Renal pelvis (tissue), 1 donor: ENCODE measurements at regions not wholly inside any gene's neighbourhood (a gene's known extent, or its start where the extent isn't known, plus 50 kb on each side); places are given as distances from the start of the nearest gene placed in this dataset.

ENCODE experiments used
- DNase-seq: peaks from one replicate; pipeline ENCODE4 v3.0.0-alpha.2; 2013

DNA sequence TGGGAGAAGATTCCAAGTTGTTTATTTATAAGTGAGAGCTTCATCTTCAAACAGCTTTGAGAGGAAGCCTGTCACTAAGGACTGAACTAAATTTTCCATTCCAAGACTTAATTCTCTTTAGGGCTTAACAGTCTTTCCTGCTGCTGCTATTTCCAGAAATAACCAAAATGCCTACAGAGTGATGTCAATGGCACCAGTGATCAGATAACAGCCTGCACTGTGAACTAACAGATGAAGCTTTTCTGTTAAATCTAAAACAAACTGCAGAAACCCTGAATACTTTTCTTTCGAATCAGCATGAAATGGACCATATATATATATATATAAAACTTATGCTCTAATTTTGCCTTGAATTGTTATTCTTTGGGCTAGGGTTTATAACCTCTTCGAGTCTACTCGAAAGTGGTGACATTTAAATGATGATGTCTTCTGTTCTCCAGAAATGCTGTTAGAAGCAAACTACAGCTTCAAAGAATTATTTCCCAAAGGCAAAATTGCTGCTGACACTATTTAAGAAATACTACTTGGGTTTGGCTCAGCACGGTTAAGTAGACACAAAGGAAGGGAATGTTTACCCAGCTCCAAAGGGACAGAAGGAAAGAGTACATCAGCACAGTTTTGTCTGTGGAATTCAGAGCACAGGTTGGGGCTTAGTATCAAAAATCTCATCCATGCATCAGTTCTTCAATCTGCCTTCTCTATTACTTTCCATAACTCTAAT is 238.5 kb upstream of the LRRN1 start:
- DNase-seq = peak; percentile 21

DNA sequence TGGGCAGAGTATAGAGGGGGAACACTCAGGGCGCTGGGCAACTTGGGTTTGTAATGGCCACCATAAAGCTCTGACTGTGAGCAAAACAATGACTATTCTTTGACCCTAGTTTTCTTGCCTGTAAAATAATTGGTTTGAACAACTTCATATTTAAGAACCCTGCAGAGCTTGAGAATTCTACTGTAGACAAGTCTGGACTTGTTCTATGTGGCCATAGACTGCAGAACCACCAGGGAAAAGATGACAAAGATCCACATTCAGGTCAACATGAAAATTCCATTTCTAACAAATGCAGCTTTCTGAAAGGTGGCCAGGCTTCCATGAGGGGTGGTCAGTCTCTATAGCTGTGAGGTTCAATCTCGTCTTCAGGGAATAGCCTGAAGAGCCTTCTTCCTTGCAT is 239.4 kb upstream of the LRRN1 start:
- no peak for DNase-seq

DNA sequence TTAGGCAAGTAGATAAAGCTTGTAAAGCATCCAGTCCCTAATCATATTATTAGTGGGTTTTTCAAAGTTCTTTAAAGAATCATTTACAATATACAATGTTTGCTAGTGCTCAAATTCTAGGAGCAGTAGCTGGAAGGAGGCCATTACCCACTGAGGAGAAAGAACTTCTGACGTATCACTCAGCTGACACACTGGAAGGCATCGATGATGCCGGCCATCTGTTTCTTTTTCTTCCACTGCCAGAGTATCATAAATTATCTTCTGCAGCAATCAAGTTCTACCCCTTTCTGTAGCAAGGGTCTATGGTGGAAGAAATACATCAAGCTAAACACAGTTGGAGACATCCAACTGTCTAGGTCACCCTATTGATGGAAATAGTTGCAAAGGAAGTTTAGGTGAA is 243.2 kb upstream of the LRRN1 start:
- no peak for DNase-seq

DNA sequence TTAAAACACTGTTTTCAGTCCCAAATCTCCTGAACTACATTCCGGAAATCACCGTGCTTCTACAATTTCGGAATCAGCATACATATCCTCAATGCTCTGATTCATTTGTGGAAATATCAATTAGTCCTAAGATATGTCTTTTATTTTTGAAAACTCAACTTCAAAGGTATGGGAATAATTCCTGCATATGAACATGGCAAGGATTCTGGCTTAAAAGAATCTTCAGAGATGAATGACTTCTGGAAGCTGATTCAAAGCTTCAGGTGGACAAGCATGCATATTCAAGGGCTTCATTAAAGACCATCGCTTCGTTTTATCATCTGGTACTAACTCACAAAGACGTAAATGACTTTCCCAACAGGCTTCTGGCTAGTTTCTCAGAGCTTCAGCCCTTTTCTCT is 246.0 kb upstream of the LRRN1 start:
- no peak for DNase-seq

DNA sequence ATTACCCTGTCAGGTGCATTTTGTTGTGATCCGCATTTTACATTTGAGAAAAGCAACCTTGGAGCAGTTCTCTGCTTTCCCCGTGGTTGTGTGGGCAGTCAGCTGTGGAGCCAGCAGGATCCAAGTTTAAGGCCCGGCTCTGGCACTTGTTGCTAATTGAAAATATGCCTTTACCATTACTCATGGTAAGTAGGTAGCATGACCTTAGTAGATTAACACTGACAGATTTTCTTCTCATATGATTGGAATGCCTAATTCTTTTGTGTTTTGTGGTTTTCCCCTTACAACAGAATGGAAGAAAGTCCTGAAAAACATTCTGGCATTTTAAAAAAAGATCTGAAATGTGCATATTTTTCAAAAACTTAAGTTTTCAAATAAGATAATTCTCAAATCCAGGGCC is 246.5 kb upstream of the LRRN1 start:
- no peak for DNase-seq

DNA sequence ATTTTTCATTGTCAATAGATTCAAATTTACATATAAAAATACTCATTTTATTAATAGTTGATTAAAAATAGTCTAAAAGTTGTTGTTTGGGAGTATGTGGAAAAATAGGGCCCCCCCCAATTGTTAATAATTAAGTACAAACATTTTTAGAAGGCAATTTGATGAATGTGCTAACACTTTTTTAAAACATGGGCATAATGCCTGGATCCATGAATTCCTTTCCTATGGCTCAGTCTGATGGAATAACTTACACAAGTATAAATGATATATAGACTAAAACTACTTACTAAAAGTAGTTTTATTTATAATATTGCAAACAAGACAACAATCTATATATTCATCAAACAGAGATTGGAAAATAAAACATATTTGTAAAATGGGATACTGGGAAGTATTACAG is 247.2 kb upstream of the LRRN1 start:
- DNase-seq = no peak

DNA sequence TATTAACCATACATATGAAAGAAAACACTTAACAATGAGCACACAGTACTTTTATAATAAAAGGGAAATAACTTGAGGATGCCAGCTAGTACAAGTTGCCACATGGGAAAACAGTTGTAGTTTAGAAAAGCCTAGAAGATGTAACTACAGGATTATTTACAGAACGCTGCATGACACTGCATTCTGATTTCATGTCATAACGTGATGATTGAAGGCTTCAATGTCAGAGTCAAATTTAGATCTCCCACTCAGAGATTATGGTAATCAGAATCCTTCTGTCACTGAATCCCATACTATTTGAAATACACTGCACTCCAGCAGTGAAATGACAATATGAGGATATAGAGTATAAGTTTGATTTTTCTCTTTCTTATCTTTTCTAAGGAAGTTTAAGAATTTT is 253.9 kb upstream of the LRRN1 start:
- DNase-seq = no peak

DNA sequence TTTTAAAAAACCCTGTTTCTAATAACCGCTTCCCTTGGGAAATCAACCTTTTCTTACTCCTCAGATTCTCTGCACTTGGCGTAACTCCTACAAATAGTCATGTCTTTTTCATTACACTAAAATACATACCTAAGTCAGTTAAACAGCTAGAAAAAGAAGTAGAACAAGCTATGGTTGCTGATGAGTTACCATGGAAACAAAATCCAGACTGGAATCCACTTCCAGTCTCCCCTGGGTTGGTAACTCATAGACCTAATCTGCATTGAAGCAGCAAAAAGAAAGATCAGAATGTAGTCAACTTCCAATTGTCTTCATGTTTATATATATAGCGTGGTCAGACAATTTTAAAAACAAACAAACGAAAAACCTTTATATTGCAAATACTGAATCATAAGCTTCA is 260.8 kb upstream of the LRRN1 start:
- no peak for DNase-seq

DNA sequence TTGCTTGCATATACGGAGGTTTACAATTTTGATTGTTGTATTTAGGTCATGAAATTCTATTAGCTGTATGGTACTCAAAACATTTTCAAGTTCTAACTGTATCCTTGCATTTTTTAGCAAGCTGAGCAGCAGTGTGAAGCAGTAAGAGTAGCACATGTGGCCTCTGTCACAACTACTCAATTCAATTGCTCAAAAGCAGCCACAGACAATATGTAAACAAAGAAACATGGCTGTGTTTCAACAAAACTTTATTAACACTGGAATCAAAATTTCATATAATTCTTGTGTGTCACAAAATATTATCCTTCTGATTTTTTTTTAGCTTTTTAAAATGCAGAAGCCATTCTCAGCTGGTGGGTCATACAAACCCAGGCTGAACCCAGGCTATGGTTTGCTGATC is 266.7 kb upstream of the LRRN1 start:
- no peak for DNase-seq

DNA sequence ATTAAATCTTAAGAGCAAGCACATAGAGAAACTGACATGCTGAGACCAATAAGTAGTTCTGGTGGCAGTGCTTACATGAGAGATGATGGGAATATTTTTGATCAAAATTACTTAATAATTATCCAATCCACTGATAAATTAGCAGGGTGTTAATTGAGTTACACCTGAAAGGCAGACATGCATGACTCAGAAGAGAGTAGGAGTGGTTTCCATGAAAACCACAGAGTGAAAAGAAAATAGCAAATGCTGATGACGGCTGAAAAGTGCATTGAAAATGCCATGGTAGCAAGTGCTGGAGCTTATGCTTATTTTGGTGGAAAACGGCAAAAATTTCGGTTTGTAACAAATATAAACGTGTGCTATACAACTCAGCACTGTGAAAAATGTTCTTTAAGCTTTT is 267.8 kb upstream of the LRRN1 start:
- no peak for DNase-seq

DNA sequence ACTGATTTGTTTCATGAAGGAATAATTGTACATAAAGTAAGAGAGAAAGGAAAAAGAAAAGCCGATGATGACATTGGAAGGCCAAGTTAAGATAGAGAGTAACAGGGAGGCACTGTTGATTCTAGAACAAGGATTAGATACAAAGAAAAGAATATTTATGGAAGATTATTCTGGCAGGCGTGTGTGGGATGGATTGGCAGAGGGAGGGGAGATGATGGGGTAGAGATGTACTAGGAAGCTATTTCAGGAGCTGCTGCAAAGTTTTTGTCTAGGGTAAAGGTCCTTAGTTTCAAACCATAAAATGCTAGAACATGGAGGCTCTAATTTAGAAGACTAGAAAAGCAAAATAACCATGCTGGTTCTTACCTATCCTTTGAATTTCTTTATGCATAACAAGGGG is 280.0 kb upstream of the LRRN1 start:
- DNase-seq = no peak

DNA sequence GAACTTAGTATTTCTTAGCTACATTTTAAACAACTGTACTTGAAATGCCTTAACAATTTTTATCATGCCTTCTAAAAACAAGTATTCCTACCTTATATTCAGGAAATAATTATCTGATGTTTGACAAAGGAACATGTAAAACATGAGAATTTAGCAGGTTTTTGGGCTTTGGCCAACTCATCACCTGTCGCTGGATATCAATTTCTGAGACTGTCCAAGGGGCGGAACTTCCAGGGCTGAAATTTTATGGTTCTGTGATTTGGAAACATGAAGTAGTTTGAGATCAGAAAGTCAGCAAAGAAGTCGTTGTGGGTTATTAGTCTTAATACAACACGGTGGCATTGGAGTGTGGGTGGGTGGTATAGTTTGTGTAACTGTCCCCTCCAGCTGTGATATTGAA is 282.2 kb upstream of the LRRN1 start:
- peak; percentile 8 for DNase-seq

DNA sequence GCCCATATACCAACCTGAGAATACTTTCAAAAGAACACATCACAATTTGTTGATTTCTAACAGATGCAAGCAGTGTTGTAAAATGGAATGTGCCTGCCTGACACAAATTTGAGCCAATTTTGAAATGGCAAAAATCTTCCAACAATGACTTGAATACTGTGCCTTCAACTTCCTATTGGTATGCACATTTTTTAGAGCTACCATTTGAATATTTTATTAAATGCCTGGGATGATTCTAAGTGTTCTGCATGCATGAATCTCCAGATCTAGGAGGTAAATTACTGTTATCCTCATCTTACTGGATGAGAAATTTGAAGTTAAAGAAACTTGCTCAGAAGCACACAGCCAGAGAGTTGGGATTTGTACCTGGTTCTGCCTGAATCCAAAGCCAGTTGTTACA is 282.8 kb upstream of the LRRN1 start:
- DNase-seq = no peak

DNA sequence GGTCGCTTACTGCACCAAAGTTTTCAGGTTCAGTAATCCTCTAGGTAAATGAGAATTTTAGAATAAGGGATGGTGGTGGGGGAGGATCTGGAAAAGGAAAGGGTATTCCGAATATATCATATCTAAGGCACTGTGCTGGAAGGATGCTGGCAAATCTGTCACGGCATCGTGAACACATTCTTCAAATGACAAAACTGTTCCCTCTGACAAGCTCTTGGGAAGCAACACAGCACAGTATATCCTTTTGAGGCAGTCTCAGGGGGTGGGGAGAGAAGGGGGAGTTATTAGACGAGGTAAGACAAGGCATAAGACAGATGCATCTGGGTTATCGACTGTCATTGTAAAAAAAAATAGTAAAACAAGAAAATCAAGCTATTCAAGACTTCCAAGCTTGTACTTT is 289.6 kb upstream of the LRRN1 start:
- DNase-seq = no peak

DNA sequence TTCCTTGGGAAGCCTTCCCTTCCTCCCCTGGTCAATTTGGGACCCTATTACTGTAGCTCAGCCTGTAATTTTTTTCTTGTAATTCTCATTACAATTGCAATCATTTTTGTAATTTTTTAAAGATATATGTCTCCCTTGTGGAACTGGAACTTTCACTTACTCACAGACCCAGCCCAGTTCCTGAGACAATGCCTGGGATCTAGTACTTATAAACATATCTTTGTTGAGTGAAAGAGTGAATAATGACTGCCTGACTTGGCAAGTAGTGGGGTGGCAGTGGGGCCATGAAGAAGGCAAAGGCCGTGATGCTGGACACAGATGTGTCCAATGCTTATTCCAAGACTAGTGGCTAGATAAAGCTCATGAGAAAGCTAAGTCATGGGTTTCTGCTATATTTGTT is 294.5 kb upstream of the LRRN1 start:
- DNase-seq = no peak

DNA sequence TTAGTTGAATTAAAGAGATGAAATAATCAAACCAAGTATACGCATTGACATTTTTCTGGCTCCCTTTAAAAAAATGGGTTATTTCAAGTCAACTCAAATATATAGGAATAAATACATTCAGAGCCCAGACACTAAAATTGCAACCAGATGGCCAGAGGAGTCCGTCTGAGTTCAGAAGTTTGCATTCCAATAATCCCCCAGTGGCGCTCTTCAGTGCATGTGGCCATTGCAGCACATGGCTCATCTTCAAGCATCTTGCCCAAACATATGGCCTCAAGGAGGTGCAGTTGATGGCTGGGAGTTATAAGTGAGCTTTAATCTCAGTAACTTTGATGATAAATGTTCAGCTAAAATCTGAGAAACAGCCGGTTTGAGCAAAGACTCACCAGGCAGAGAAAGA is 295.8 kb upstream of the LRRN1 start:
- DNase-seq = no peak

DNA sequence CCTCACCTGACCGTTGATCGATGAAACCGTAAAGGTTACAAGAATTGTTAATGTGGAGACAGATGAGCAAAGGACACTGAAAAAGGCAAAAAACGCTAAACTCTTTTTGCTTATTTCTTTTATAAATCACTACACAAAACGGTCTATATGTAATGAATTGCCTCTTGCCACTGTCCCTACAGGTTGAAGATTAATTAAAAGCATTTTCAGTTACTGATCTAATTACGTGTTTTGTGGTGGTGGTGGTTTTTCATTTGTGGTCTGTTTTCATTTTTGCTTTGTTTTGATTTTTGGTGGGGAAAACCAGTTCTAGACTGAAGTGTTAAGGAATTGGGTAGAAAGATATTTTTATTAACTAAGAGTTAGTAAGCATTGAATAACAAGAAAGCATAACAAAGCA is 299.2 kb upstream of the LRRN1 start:
- DNase-seq = no peak

DNA sequence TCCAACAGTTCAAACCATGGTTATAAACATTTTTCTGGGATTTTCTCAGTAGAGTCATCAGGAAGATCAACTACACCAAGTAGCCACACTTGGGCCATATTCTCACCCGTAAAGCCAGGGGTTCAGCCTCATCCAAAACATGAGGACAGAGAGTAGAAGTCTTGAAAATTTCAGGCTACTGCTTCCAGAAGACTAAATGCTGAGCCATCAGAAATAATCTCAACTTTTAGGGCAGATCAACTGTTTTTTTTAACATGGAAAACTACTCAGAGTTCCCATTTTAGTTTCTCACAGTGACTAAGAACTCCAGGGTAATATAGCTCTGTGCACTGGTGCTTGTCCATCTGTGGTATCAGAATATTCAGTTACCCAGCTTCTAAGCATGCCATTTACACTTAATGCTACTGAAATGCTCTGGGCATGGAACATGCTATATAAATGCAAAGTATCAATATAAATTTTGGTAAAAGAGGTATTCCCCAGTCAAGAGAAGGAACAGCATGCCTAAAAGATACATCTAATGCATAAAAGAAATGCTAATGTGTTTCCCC is 300.1 kb upstream of the LRRN1 start:
- DNase-seq = no peak

DNA sequence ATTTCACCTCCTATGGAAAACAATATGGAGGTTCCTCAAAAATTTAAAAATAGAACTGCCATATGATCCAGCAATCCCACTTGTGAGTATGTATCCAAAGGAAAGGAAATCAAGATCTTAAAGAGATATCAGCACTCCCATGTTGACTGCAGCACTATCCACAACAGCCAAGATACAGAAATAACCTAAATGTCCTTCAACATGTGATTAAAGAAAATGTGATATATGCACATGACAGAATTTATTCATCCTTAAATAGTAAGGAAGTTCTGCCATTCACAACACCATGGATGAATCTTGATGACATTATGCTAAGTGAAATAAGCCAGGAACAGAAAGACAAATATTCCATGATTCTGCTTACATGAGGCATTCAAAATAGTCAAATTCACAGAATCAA is 303.6 kb upstream of the LRRN1 start:
- DNase-seq = no peak

DNA sequence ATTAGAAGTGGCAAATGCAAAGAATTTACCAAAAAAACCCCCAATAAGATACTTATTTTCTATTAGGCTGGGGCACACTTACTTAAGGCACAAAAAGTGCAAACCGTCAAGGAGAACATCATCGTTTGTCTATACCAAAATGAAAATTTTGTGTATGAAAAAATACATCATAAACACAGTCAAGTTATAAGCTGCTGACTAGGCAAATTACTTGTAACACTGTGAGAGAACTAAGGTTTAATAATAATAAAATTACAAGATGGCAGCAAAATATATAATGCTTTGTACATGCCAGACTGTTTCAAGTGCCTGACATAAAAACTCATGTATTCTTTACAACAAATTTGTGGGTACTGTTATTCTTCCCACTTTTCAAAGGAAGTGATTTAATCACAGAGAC is 297.2 kb upstream of the CRBN start:
- DNase-seq = no peak

DNA sequence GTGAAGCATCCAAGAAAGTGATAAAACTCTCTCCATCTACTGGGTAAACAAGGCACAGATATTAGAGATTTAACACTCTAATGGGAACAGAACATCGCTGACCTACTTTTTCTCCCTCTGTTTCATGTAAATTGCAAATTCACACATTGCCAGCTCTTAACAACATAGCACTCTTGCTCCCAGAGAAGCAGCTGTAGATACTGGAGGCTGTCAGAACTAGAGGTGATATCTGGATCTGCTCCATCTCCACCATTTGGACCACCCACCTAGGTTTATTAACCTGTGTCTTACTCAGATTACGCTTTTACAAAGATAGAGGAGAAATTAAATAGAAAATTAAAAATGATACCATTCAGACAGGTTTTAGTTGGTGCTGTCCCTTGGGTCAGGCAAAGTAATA is 289.1 kb upstream of the CRBN start:
- DNase-seq = no peak

DNA sequence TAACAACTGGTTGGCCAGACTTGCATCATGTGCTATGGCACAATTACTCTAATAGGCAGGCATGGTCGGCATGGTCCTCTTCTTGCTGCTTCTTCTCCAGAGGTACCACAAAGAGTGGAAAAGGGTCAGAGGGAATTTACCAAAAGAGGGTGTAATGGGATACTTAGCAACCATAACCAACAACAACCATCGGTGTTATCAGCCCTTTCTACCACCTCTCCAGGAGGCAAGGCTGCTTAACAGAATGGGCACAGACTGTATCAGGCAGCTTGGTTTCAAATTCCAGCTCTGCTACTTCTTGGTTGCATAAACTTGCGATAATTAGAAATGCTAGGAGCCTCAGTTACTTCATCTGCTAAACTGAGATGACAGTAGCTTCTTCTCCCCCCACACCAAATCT is 284.6 kb upstream of the CRBN start:
- no peak for DNase-seq

DNA sequence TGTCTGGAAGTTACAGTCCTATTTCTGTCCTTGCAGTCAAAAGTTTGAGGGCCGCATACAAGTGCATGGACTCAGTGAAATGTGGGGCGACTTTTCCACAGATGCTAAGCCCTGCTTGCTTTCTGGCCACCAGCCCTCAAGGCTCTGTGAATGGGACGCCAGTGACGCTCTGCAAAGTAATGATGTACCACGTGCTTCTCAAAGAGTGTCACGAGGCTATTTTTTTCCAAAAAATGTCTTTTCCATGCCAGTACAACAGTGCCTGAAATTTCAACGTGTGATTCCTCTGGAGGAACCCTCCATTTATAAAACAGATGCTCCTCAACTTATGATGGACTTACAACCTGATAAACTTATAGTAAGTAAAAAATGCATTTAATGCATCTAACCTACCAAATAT is 281.8 kb upstream of the CRBN start:
- no peak for DNase-seq

DNA sequence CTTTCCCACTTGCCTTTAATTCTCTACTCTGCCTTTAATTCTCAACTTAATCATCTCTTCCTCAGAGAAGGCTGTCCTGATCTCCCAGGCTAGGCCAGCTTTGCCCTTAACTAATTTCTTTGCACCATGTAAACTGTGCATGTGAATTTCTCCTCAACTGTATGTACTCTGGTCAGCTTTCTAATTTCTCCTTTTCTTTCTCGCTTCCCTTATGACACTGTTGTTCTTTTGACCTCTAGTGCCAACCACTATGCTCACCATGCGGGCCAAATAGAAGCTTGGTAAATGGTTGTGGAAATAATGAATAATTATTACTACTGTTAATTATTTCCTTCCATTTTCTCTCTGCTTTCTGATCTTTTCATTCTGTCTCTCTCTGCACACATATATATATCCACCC is 269.0 kb upstream of the CRBN start:
- no peak for DNase-seq

DNA sequence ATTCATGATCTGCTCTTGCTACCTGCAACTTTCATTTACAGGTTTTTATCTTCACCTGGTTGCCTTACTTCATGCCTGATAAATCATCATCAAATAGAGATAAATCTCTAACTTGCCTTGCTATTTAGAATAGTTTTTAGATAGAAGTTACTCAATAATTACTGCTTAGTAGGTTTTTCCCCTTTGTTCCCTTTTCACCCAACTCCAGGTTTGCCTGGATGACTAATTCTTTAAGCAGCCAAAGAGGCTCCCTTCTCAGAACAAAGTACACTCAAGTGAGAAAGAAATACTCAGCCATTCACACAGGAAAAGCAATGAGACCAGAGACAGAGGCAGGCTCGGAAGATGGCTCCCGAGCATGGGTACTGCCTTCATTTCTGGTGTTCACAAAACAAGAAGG is 268.1 kb upstream of the CRBN start:
- DNase-seq = no peak
